Brain microvascular endothelial cell (primary cell): ENCODE measurements at regions not wholly inside any gene's neighbourhood (a gene's known extent, or its start where the extent isn't known, plus 50 kb on each side); places are given as distances from the start of the nearest gene placed in this dataset.

Experiments
- DNase-seq: peaks from one replicate; pipeline ENCODE4 v3.0.0-alpha.2; 2020
- H3K27ac ChIP-seq: fragments of 250-450 bp; sonication (Bioruptor Pico); 2 replicates; pipeline ENCODE4 v1.5.1; 2020; ENCODE audit warnings: mild to moderate bottlenecking, moderate library complexity
- H3K27me3 ChIP-seq: fragments of 250-450 bp; sonication (Bioruptor Pico); replicated peaks from 2 replicates; pipeline ENCODE4 v1.5.1; 2020; ENCODE audit warnings: mild to moderate bottlenecking
- H3K36me3 ChIP-seq: fragments of 250-450 bp; sonication (Bioruptor Pico); replicated peaks from 2 replicates; pipeline ENCODE4 v1.5.1; 2020; ENCODE audit warnings: mild to moderate bottlenecking
- H3K4me3 ChIP-seq: 2 replicates; pipeline ENCODE4 v1.5.1; 2011; ENCODE audit warnings: low read depth, mild to moderate bottlenecking, control low read depth, low read length, moderate library complexity
- CTCF ChIP-seq: IDR thresholded peaks from 2 replicates; pipeline ENCODE4 v1.5.1; 2011; ENCODE audit warnings: low read depth, mild to moderate bottlenecking, moderate library complexity, low read length, control low read depth, inconsistent platforms; ENCODE audit errors: missing control alignments
- in situ Hi-C: cut with HindIII; loops from 2 replicates; pipeline ENCODE4 v1.10.0; 2017; ENCODE audit warnings: low sequenced_read_pairs, low pct_ligation_motif_present

GRCh38 chr4:10371869-10372471 lies 85.3 kb downstream of the ZNF518B start:
- Histone ChIP-seq H3K27me3 (no peaks in the 10 kb centered on the region), H3K4me3 (no peak overlapping the region), H3K36me3 (no peaks in the 10 kb centered on the region), H3K27ac (no peak overlapping the region)
- TF ChIP-seq CTCF = no peak
- peak; percentile 5 for DNase-seq
- in situ Hi-C loops = no loop called here

GRCh38 chr4:10371121-10371520 lies 86.1 kb downstream of the ZNF518B start:
- Histone ChIP-seq H3K27me3 (no peaks in the 10 kb centered on the region), H3K36me3 (no peaks in the 10 kb centered on the region), H3K4me3 (no peak overlapping the region), H3K27ac (no peak overlapping the region)
- no peak for TF ChIP-seq CTCF
- in situ Hi-C loops = no loop called here
- no peak for DNase-seq

- Histone ChIP-seq H3K36me3 (no peaks in the 10 kb centered on the region), H3K27me3 (no peaks in the 10 kb centered on the region), H3K27ac (no peak overlapping the region), H3K4me3 (no peak overlapping the region)
- no peak for TF ChIP-seq CTCF
- in situ Hi-C loops = no loop called here
- DNase-seq = no peak
These were observed 87.7 kb downstream of the ZNF518B start for GRCh38 chr4:10369517-10369916.

GRCh38 chr4:10366628-10367027 lies 90.6 kb downstream of the ZNF518B start:
- no peak for DNase-seq
- Histone ChIP-seq H3K27me3 (no peaks in the 10 kb centered on the region), H3K36me3 (no peaks in the 10 kb centered on the region), H3K4me3 (no peak overlapping the region), H3K27ac (no peak overlapping the region)
- in situ Hi-C loops = no loop called here
- TF ChIP-seq CTCF = no peak

- no peaks in the 10 kb centered on the region for H3K27me3 ChIP-seq
- H3K4me3 ChIP-seq = no peak overlapping the region
- no peaks in the 10 kb centered on the region for H3K36me3 ChIP-seq
- TF ChIP-seq CTCF = no peak
- H3K27ac ChIP-seq = no peak overlapping the region
- no peak for DNase-seq
- in situ Hi-C loops = no loop called here
These were observed 93.0 kb downstream of the ZNF518B start for GRCh38 chr4:10364194-10364593.

GRCh38 chr4:10354746-10355145 lies 102.5 kb downstream of the ZNF518B start:
- no peaks in the 10 kb centered on the region for H3K36me3 ChIP-seq
- H3K4me3 ChIP-seq = no peak overlapping the region
- TF ChIP-seq CTCF = no peak
- no peaks in the 10 kb centered on the region for H3K27me3 ChIP-seq
- in situ Hi-C loops = no loop called here
- no peak for DNase-seq
- no peak overlapping the region for H3K27ac ChIP-seq
